Liver (tissue), 8 donors: ENCODE measurements at regions not wholly inside any gene's neighbourhood (a gene's known extent, or its start where the extent isn't known, plus 50 kb on each side); places are given as distances from the start of the nearest gene placed in this dataset.

Experiments
- DNase-seq: peaks from one replicate; pipeline ENCODE4 v3.0.0-alpha.2; 2017; ENCODE audit warnings: low spot score
- H3K27ac ChIP-seq, 2 donors: one replicate each; pipeline ENCODE4 v1.7.0; 2013; ENCODE audit warnings: inconsistent platforms in 2 of 2, low read length in 2 of 2, control low read depth in 1 of 2, low read depth in 1 of 2, mild to moderate bottlenecking in 1 of 2
- H3K27me3 ChIP-seq, 4 donors: one replicate each; pipeline versions ENCODE4 v1.6.1 to v1.7.0; 2013; ENCODE audit warnings: low read length in 3 of 4, inconsistent platforms in 1 of 4, mild to moderate bottlenecking in 1 of 4, moderate library complexity in 1 of 4; ENCODE audit not compliant: control insufficient read depth in 4 of 4, insufficient read depth in 4 of 4
- H3K36me3 ChIP-seq, 4 donors: one replicate each; pipeline versions ENCODE4 v1.6.1 to v1.7.0; 2013; ENCODE audit warnings: low read length in 3 of 4, mild to moderate bottlenecking in 3 of 4, low read depth in 1 of 4, moderate library complexity in 1 of 4; ENCODE audit not compliant: control insufficient read depth in 4 of 4, insufficient read depth in 3 of 4
- H3K4me1 ChIP-seq, 4 donors: one replicate each; pipeline versions ENCODE4 v1.6.1 to v1.7.0; 2013; ENCODE audit warnings: low read length in 3 of 4, mild to moderate bottlenecking in 3 of 4, moderate library complexity in 1 of 4; ENCODE audit not compliant: control insufficient read depth in 4 of 4, insufficient read depth in 4 of 4
- H3K4me3 ChIP-seq, 3 donors: one replicate each; pipeline versions ENCODE4 v1.6.1 to v1.7.0; 2013; ENCODE audit warnings: low read length in 3 of 3, control low read depth in 1 of 3, low read depth in 1 of 3, mild to moderate bottlenecking in 1 of 3
- H3K9ac ChIP-seq, 2 donors: one replicate each; pipeline ENCODE4 v1.7.0; 2013; ENCODE audit warnings: low read length in 2 of 2, mild to moderate bottlenecking in 2 of 2, moderate library complexity in 2 of 2, control low read depth in 1 of 2, low read depth in 1 of 2
- H3K9me3 ChIP-seq, 4 donors: one replicate each; pipeline versions ENCODE4 v1.6.1 to v1.7.0; 2013; ENCODE audit warnings: low read length in 3 of 4; ENCODE audit not compliant: control insufficient read depth in 4 of 4
- ATF3 ChIP-seq: IDR thresholded peaks from 2 replicates; pipeline ENCODE4 v1.6.1; 2016; ENCODE audit warnings: antibody characterized with exemption
- CTCF ChIP-seq: fragments of 150-350 bp; IDR thresholded peaks from 2 replicates; pipeline ENCODE4 v1.5.1; 2017; ENCODE audit warnings: improper control_type of control experiment, low read depth, low read length; ENCODE audit not compliant: missing input control
- EGR1 ChIP-seq, 2 donors: IDR thresholded peaks; 2 replicates each; pipeline ENCODE4 v1.6.1; 2016 to 2018; ENCODE audit warnings: antibody characterized with exemption in 2 of 2, low read depth in 2 of 2
- FOXA1 ChIP-seq: IDR thresholded peaks from 2 replicates; pipeline ENCODE4 v1.6.1; 2016; ENCODE audit warnings: antibody characterized with exemption
- FOXA2 ChIP-seq: IDR thresholded peaks from 2 replicates; pipeline ENCODE4 v1.6.1; 2016; ENCODE audit warnings: antibody characterized with exemption
- GABPA ChIP-seq, 2 donors: IDR thresholded peaks in 1 of 2; conservative IDR thresholded peaks in 1 of 2; 2 replicates each; pipeline ENCODE4 v1.6.1; 2016; ENCODE audit warnings: antibody characterized with exemption in 2 of 2, mild to moderate bottlenecking in 1 of 2, moderate library complexity in 1 of 2
- HNF4A ChIP-seq, 2 donors: conservative IDR thresholded peaks; 2 replicates each; pipeline ENCODE4 v1.6.1; 2016; ENCODE audit warnings: antibody characterized with exemption in 2 of 2, mild to moderate bottlenecking in 2 of 2
- HNF4G ChIP-seq: IDR thresholded peaks from 2 replicates; pipeline ENCODE4 v1.6.1; 2016; ENCODE audit warnings: antibody characterized with exemption
- JUND ChIP-seq, 2 donors: IDR thresholded peaks; 2 replicates each; pipeline ENCODE4 v1.6.1; 2016; ENCODE audit warnings: antibody characterized with exemption in 2 of 2
- MAX ChIP-seq: IDR thresholded peaks from 2 replicates; pipeline ENCODE4 v1.6.1; 2016; ENCODE audit warnings: antibody characterized with exemption
- NR2F2 ChIP-seq: IDR thresholded peaks from 2 replicates; pipeline ENCODE4 v1.6.1; 2016; ENCODE audit warnings: antibody characterized with exemption
- RAD21 ChIP-seq, 2 donors: IDR thresholded peaks; 2 replicates each; pipeline ENCODE4 v1.6.1; 2016; ENCODE audit warnings: antibody characterized with exemption in 2 of 2, mild to moderate bottlenecking in 2 of 2
- REST ChIP-seq: IDR thresholded peaks from 2 replicates; pipeline ENCODE4 v1.6.1; 2016; ENCODE audit warnings: antibody characterized with exemption, mild to moderate bottlenecking
- RXRA ChIP-seq, 2 donors: IDR thresholded peaks; 2 replicates each; pipeline ENCODE4 v1.6.1; 2017 to 2018; ENCODE audit warnings: antibody characterized with exemption in 2 of 2, mild to moderate bottlenecking in 1 of 2
- SP1 ChIP-seq: IDR thresholded peaks from 2 replicates; pipeline ENCODE4 v1.6.1; 2018; ENCODE audit warnings: antibody characterized with exemption, mild to moderate bottlenecking
- TAF1 ChIP-seq: conservative IDR thresholded peaks from 2 replicates; pipeline ENCODE4 v1.6.1; 2016; ENCODE audit warnings: antibody characterized with exemption, mild to moderate bottlenecking
- YY1 ChIP-seq: IDR thresholded peaks from 2 replicates; pipeline ENCODE4 v1.6.1; 2016; ENCODE audit warnings: antibody characterized with exemption, mild to moderate bottlenecking
- ZBTB33 ChIP-seq: IDR thresholded peaks from 2 replicates; pipeline ENCODE4 v1.6.1; 2016; ENCODE audit warnings: antibody characterized with exemption
- WGBS: extraction: QIAGEN DNeasy Blood & Tissue Kit; methylation state at CpG from one replicate; pipeline ENCODE4 v1.1.7; 2013; 5-methylcytosine and 5-hydroxymethylcytosine counted together
- donor health status: healthy.
- donor health status: healthy.
- donor health status: healthy.
- donor health status: healthy.
- donor health status: healthy.

GRCh38 chr1:191541758-191542157, 616.5 kb upstream of the RGS18 start:
- Histone ChIP-seq H3K4me1 (no peaks in the 10 kb centered on the region), H3K27ac (no peak overlapping the region), H3K36me3 (no peaks in the 10 kb centered on the region), H3K9me3 (peaks cover 0 to 6% (median 2%) of the 10 kb centered on the region in 4 donors), H3K9ac (no peak overlapping the region), H3K27me3 (no peaks in the 10 kb centered on the region), H3K4me3 (no peak overlapping the region)
- TF ChIP-seq MAX (no peak), YY1 (no peak), HNF4A (conservative IDR thresholded peaks at IDR 0.05) (no peak), FOXA2 (no peak), SP1 (no peak), NR2F2 (no peak), RXRA (IDR thresholded peaks at IDR 0.05) (no peak), RAD21 (IDR thresholded peaks at IDR 0.05) (no peak), REST (no peak), GABPA (IDR thresholded peaks at IDR 0.05 in 1 of 2, conservative IDR thresholded peaks at IDR 0.05 in 1 of 2) (no peak), HNF4G (no peak), ATF3 (no peak), EGR1 (IDR thresholded peaks at IDR 0.05; ENCODE audit: low read depth in 2 of 2) (no peak), FOXA1 (no peak), TAF1 (no peak)
- 77% methylated on average over 1 of the region's 1 CpG for WGBS
- no peak for DNase-seq

GRCh38 chr1:191542444-191542843, 615.8 kb upstream of the RGS18 start:
- Histone ChIP-seq H3K4me3 (no peak overlapping the region), H3K9me3 (peaks cover 0 to 6% (median under 1%) of the 10 kb centered on the region in 4 donors), H3K4me1 (no peaks in the 10 kb centered on the region), H3K9ac (no peak overlapping the region), H3K36me3 (no peaks in the 10 kb centered on the region), H3K27ac (no peak overlapping the region), H3K27me3 (no peaks in the 10 kb centered on the region)
- TF ChIP-seq EGR1 (IDR thresholded peaks at IDR 0.05; ENCODE audit: low read depth in 2 of 2) (no peak), RXRA (IDR thresholded peaks at IDR 0.05) (no peak), SP1 (no peak), ATF3 (no peak), HNF4G (no peak), CTCF (no peak), FOXA1 (no peak), TAF1 (no peak), MAX (no peak), ZBTB33 (no peak), REST (no peak), RAD21 (IDR thresholded peaks at IDR 0.05) (no peak), GABPA (IDR thresholded peaks at IDR 0.05 in 1 of 2, conservative IDR thresholded peaks at IDR 0.05 in 1 of 2) (no peak), FOXA2 (no peak), JUND (IDR thresholded peaks at IDR 0.05) (no peak)
- DNase-seq = no peak
